IMR-90 (cell line): ENCODE measurements at regions not wholly inside any gene's neighbourhood (a gene's known extent, or its start where the extent isn't known, plus 50 kb on each side); places are given as distances from the start of the nearest gene placed in this dataset.

Experiments used
- ATAC-seq: fragments of 200-7000 bp; cut with Tn5 transposase; 2 replicates; pipeline ENCODE4 v1.9.1; 2020; ENCODE audit warnings: low read depth, mild to moderate bottlenecking, moderate library complexity
- BruUV-seq: library from RNA; stranded (reverse); fragments of 400-500 nt; replicated peaks from 2 replicates; lab custom pipeline; 2021; lab: Mats Ljungman, UMichigan
- CTCF ChIA-PET: fragments of 300-600 bp; formaldehyde crosslinking; extraction: SDS; loops from one replicate; lab custom pipeline; 2021; ENCODE audit warnings: antibody characterized with exemption; lab: Yijun Ruan, JAX
- POLR2A ChIA-PET: fragments of 300-600 bp; sonication (Branson Sonifier 250); formaldehyde crosslinking; loops from one replicate; lab custom pipeline; 2022; ENCODE audit warnings: antibody characterized with exemption; ENCODE audit not compliant: unreplicated experiment; lab: Charles Lee
- DNase-seq: peaks from one replicate; pipeline ENCODE4 v3.0.0; 2013
- H2AFZ ChIP-seq: replicated peaks from 2 replicates; pipeline ENCODE3; 2013; ENCODE audit warnings: low read length, mild to moderate bottlenecking; ENCODE audit not compliant: poor library complexity
- H2AK5ac ChIP-seq: 2 replicates; pipeline ENCODE4 v1.6.1; 2013; ENCODE audit warnings: low read depth, low read length, inconsistent platforms
- H2AK9ac ChIP-seq: replicated peaks from 2 replicates; pipeline ENCODE3; 2013; ENCODE audit warnings: mild to moderate bottlenecking, low read depth, low read length, moderate library complexity; ENCODE audit not compliant: poor library complexity
- H2BK120ac ChIP-seq: 2 replicates; pipeline ENCODE4 v1.6.1; 2013; ENCODE audit warnings: low read depth, low read length, inconsistent platforms
- H2BK15ac ChIP-seq: 3 replicates; pipeline ENCODE4 v1.6.1; 2013; ENCODE audit warnings: low read depth, low read length, inconsistent platforms
- H2BK20ac ChIP-seq: 2 replicates; pipeline ENCODE4 v1.6.1; 2013; ENCODE audit warnings: low read depth, mild to moderate bottlenecking, inconsistent platforms, low read length, moderate library complexity
- H2BK5ac ChIP-seq: 2 replicates; pipeline ENCODE4 v1.6.1; 2013; ENCODE audit warnings: mild to moderate bottlenecking, low read depth, low read length, inconsistent platforms; ENCODE audit not compliant: poor library complexity, severe bottlenecking
- H3K14ac ChIP-seq: replicated peaks from 2 replicates; pipeline ENCODE4 v1.6.1; 2013; ENCODE audit warnings: low read depth, low read length, inconsistent platforms
- H3K18ac ChIP-seq: 2 replicates; pipeline ENCODE4 v1.6.1; 2013; ENCODE audit warnings: low read depth, low read length, control low read depth
- H3K23ac ChIP-seq: 2 replicates; pipeline ENCODE4 v1.6.1; 2013; ENCODE audit warnings: low read depth, low read length, inconsistent platforms
- H3K27ac ChIP-seq: 2 replicates; pipeline ENCODE4 v1.5.1; 2013; ENCODE audit warnings: mild to moderate bottlenecking, control low read depth, low read length; ENCODE audit not compliant: insufficient read depth
- H3K27me3 ChIP-seq: 2 replicates; pipeline ENCODE4 v1.6.1; 2013; ENCODE audit warnings: low read length; ENCODE audit not compliant: control insufficient read depth, insufficient read depth
- H3K36me3 ChIP-seq: 2 replicates; pipeline ENCODE4 v1.6.1; 2013; ENCODE audit warnings: low read length, mixed read lengths; ENCODE audit not compliant: control insufficient read depth, insufficient read depth
- H3K4ac ChIP-seq: 2 replicates; pipeline ENCODE4 v1.6.1; 2013; ENCODE audit warnings: low read depth, low read length, inconsistent platforms
- H3K4me1 ChIP-seq: 2 replicates; pipeline ENCODE4 v1.6.1; 2013; ENCODE audit warnings: low read length, mixed read lengths; ENCODE audit not compliant: control insufficient read depth, insufficient read depth
- H3K4me2 ChIP-seq: 2 replicates; pipeline ENCODE4 v1.6.1; 2013; ENCODE audit warnings: low read depth, mild to moderate bottlenecking, control low read depth, low read length, moderate library complexity
- H3K4me3 ChIP-seq: 2 replicates; pipeline ENCODE4 v1.5.1; 2013; ENCODE audit warnings: low read depth, mild to moderate bottlenecking, control low read depth, low read length, moderate library complexity; ENCODE audit not compliant: insufficient read depth
- H3K56ac ChIP-seq: 2 replicates; pipeline ENCODE4 v1.6.1; 2013; ENCODE audit warnings: low read length, inconsistent platforms; ENCODE audit not compliant: insufficient read depth; ENCODE audit errors: extremely low read depth
- H3K79me1 ChIP-seq, 2 experiments: 2 replicates each; pipeline ENCODE4 v1.6.1; 2013; ENCODE audit warnings: low read length in 2 of 2, inconsistent platforms in 1 of 2, low read depth in 1 of 2
- H3K9ac ChIP-seq: 2 replicates; pipeline ENCODE4 v1.6.1; 2013; ENCODE audit warnings: low read depth, low read length, control low read depth
- H3K9me1 ChIP-seq: 2 replicates; pipeline ENCODE4 v1.6.1; 2013; ENCODE audit warnings: low read length, inconsistent platforms; ENCODE audit not compliant: insufficient read depth
- H3K9me3 ChIP-seq: 2 replicates; pipeline ENCODE4 v1.6.1; 2013; ENCODE audit warnings: low read length; ENCODE audit not compliant: control insufficient read depth, insufficient read depth
- H4K20me1 ChIP-seq: 2 replicates; pipeline ENCODE4 v1.6.1; 2013; ENCODE audit warnings: low read length, inconsistent platforms; ENCODE audit not compliant: insufficient read depth
- H4K5ac ChIP-seq: 2 replicates; pipeline ENCODE4 v1.6.1; 2013; ENCODE audit warnings: mild to moderate bottlenecking, low read depth, low read length, control low read depth
- H4K8ac ChIP-seq, 2 experiments: 2 replicates each; pipeline ENCODE4 v1.6.1; 2013; ENCODE audit warnings: low read depth in 2 of 2, low read length in 2 of 2, control low read depth in 1 of 2, inconsistent platforms in 1 of 2
- H4K91ac ChIP-seq: 2 replicates; pipeline ENCODE4 v1.6.1; 2013; ENCODE audit warnings: low read depth, low read length, inconsistent platforms; ENCODE audit not compliant: insufficient read depth
- BHLHE40 ChIP-seq: fragments of 150-350 bp; IDR thresholded peaks from 2 replicates; pipeline ENCODE4 v1.6.1; 2016; ENCODE audit warnings: mild to moderate bottlenecking, low read depth, low read length
- CEBPB ChIP-seq: IDR thresholded peaks from 2 replicates; pipeline ENCODE4 v1.6.1; 2012; ENCODE audit warnings: low read depth, low read length, improper control_type of control experiment
- CHD1 ChIP-seq: IDR thresholded peaks from 2 replicates; pipeline ENCODE4 v1.6.1; 2012; ENCODE audit warnings: low read depth, low read length, improper control_type of control experiment
- FOS ChIP-seq: fragments of 150-350 bp; IDR thresholded peaks from 2 replicates; pipeline ENCODE4 v1.6.1; 2016; ENCODE audit warnings: low read depth, low read length
- MAFK ChIP-seq: IDR thresholded peaks from 2 replicates; pipeline ENCODE4 v1.6.1; 2012; ENCODE audit warnings: low read depth, low read length, improper control_type of control experiment
- MAZ ChIP-seq: IDR thresholded peaks from 2 replicates; pipeline ENCODE4 v1.6.1; 2012; ENCODE audit warnings: low read depth, mild to moderate bottlenecking, low read length, improper control_type of control experiment, moderate library complexity, borderline replicate concordance
- MXI1 ChIP-seq: IDR thresholded peaks from 2 replicates; pipeline ENCODE4 v1.6.1; 2012; ENCODE audit warnings: low read depth, mild to moderate bottlenecking, low read length, moderate library complexity, borderline replicate concordance
- NFE2L2 ChIP-seq: fragments of 150-350 bp; IDR thresholded peaks from 2 replicates; pipeline ENCODE4 v1.6.1; 2016; ENCODE audit warnings: low read depth, mild to moderate bottlenecking, low read length
- POLR2A ChIP-seq: IDR thresholded peaks from 2 replicates; pipeline ENCODE4 v1.6.1; 2012; ENCODE audit warnings: mild to moderate bottlenecking, low read depth, low read length
- RAD21 ChIP-seq: IDR thresholded peaks from 2 replicates; pipeline ENCODE4 v1.6.1; 2012; ENCODE audit warnings: low read length, improper control_type of control experiment
- RCOR1 ChIP-seq: IDR thresholded peaks from 2 replicates; pipeline ENCODE4 v1.6.1; 2012; ENCODE audit warnings: mild to moderate bottlenecking, low read length, improper control_type of control experiment; ENCODE audit not compliant: insufficient replicate concordance
- RFX5 ChIP-seq: IDR thresholded peaks from 2 replicates; pipeline ENCODE4 v1.8.0; 2012; ENCODE audit warnings: low read depth, mild to moderate bottlenecking, low read length, moderate library complexity
- SMC3 ChIP-seq: fragments of 150-350 bp; IDR thresholded peaks from 2 replicates; pipeline ENCODE4 v1.6.1; 2016; ENCODE audit warnings: low read depth, mild to moderate bottlenecking, antibody characterized with exemption, low read length, moderate library complexity
- WGBS, 2 experiments: methylation state at CpG; one replicate each; pipeline versions ENCODE4 v1.1.5 to v1.1.7; 2013; ENCODE audit warnings: missing lambda C conversion rate in 2 of 2; ENCODE audit not compliant: insufficient read length in 1 of 2; ENCODE audit errors: extremely low coverage in 2 of 2; 5-methylcytosine and 5-hydroxymethylcytosine counted together
- dilution Hi-C: fragments of 300-500 bp; cut with HindIII; formaldehyde crosslinking; loops from one replicate; pipeline ENCODE4 v1.14.3; 2018; ENCODE audit warnings: low sequenced_read_pairs; ENCODE audit not compliant: unreplicated experiment
- in situ Hi-C: fragments of 300-500 bp; cut with MboI; formaldehyde crosslinking; loops from 3 replicates; pipeline ENCODE4 v1.14.3; 2019; ENCODE audit warnings: low sequenced_read_pairs, inconsistent platforms, mixed read lengths
- intact Hi-C: fragments of 100-400 bp; cut with micrococcal nuclease; formaldehyde crosslinking; loops from 2 replicates; pipeline ENCODE4 v1.10.0; 2022
- TF ChIP-seq, protein P1 (sequence below): conservative IDR thresholded peaks from 2 replicates; pipeline ENCODE4 v1.5.1; 2012; ENCODE audit warnings: mild to moderate bottlenecking, low read depth, low read length, improper control_type of control experiment
- TF ChIP-seq, protein P2 (sequence below): fragments of 150-350 bp; IDR thresholded peaks from 2 replicates; pipeline ENCODE4 v1.6.1; 2016; ENCODE audit warnings: low read depth, mild to moderate bottlenecking, low read length, moderate library complexity, borderline replicate concordance
- TF ChIP-seq, protein P3 (sequence below): fragments of 150-350 bp; IDR thresholded peaks from 2 replicates; pipeline ENCODE4 v1.6.1; 2017; ENCODE audit warnings: mild to moderate bottlenecking, antibody characterized with exemption, low read length, low read depth

DNA sequence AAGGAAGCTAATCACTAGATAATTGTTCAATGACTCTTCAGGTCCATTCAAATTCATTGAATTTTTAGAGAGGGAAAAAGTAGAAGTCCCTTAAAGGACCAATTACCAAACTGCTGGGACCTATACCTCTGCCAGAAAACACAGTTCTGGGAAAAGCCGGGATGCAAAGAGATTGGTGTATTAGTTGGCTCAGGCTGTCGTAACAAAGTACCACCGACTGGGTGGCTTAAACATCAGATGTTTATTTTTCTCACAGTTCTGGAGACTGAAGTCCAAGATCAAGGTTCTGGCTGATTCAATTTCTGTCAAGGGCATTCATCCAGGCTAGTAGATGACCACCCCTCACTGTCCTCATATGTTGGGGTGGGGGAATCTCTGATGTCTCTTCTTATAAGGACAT lies 177.1 kb upstream of the FSTL4 start:
- no peak for ATAC-seq
- in situ Hi-C loops (no loop called here), intact Hi-C loops (no loop called here), dilution Hi-C loops (no loop called here)
- no peak overlapping the region for H3K14ac ChIP-seq
- no peak overlapping the region for H3K4ac ChIP-seq
- ChIA-PET POLR2A (no interaction called here), CTCF (no interaction called here)
- peaks cover 10% of the 10 kb centered on the region for H3K27me3 ChIP-seq
- no peak overlapping the region for H2AK9ac ChIP-seq
- H4K8ac ChIP-seq: no peak overlapping the region
- H4K91ac ChIP-seq: no peak overlapping the region
- H2BK5ac ChIP-seq: no peak overlapping the region
- no peak overlapping the region for H3K27ac ChIP-seq
- H3K9ac ChIP-seq: no peak overlapping the region
- H3K56ac ChIP-seq: no peak overlapping the region
- no peak overlapping the region for H3K23ac ChIP-seq
- no peak overlapping the region for H3K18ac ChIP-seq
- H3K79me1 ChIP-seq: no peaks in the 10 kb centered on the region
- H3K4me1 ChIP-seq: no peaks in the 10 kb centered on the region
- no peaks in the 10 kb centered on the region for H3K36me3 ChIP-seq
- H3K4me2 ChIP-seq: no peak overlapping the region
- H3K4me3 ChIP-seq: no peak overlapping the region
- H2AK5ac ChIP-seq: no peak overlapping the region
- no peak overlapping the region for H2AFZ ChIP-seq
- no peaks in the 10 kb centered on the region for H3K9me1 ChIP-seq
- no CpG with 5 or more reads among the region's 3 CpGs for WGBS, 2 experiments
- no peaks in the 10 kb centered on the region for H3K9me3 ChIP-seq
- H2BK120ac ChIP-seq: no peak overlapping the region
- no peak overlapping the region for H2BK20ac ChIP-seq
- H4K5ac ChIP-seq: no peak overlapping the region
- no TSS peak for BruUV-seq
- H2BK15ac ChIP-seq: no peak overlapping the region
- DNase-seq: no peak
- no peaks in the 10 kb centered on the region for H4K20me1 ChIP-seq
- TF ChIP-seq MAZ: no peak
- no peak for TF ChIP-seq CEBPB
- no peak for TF ChIP-seq CHD1
- TF ChIP-seq, protein P1, sequence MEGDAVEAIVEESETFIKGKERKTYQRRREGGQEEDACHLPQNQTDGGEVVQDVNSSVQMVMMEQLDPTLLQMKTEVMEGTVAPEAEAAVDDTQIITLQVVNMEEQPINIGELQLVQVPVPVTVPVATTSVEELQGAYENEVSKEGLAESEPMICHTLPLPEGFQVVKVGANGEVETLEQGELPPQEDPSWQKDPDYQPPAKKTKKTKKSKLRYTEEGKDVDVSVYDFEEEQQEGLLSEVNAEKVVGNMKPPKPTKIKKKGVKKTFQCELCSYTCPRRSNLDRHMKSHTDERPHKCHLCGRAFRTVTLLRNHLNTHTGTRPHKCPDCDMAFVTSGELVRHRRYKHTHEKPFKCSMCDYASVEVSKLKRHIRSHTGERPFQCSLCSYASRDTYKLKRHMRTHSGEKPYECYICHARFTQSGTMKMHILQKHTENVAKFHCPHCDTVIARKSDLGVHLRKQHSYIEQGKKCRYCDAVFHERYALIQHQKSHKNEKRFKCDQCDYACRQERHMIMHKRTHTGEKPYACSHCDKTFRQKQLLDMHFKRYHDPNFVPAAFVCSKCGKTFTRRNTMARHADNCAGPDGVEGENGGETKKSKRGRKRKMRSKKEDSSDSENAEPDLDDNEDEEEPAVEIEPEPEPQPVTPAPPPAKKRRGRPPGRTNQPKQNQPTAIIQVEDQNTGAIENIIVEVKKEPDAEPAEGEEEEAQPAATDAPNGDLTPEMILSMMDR: no peak
- TF ChIP-seq RFX5: no peak
- no peak for TF ChIP-seq RAD21
- TF ChIP-seq MXI1: no peak
- TF ChIP-seq MAFK: no peak
- no peak for TF ChIP-seq NFE2L2
- TF ChIP-seq SMC3: no peak
- TF ChIP-seq RCOR1: no peak
- TF ChIP-seq POLR2A: no peak
- TF ChIP-seq, protein P2, sequence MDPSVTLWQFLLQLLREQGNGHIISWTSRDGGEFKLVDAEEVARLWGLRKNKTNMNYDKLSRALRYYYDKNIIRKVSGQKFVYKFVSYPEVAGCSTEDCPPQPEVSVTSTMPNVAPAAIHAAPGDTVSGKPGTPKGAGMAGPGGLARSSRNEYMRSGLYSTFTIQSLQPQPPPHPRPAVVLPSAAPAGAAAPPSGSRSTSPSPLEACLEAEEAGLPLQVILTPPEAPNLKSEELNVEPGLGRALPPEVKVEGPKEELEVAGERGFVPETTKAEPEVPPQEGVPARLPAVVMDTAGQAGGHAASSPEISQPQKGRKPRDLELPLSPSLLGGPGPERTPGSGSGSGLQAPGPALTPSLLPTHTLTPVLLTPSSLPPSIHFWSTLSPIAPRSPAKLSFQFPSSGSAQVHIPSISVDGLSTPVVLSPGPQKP: no peak
- TF ChIP-seq, protein P3, sequence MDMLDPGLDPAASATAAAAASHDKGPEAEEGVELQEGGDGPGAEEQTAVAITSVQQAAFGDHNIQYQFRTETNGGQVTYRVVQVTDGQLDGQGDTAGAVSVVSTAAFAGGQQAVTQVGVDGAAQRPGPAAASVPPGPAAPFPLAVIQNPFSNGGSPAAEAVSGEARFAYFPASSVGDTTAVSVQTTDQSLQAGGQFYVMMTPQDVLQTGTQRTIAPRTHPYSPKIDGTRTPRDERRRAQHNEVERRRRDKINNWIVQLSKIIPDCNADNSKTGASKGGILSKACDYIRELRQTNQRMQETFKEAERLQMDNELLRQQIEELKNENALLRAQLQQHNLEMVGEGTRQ: no peak
- TF ChIP-seq FOS: no peak
- no peak for TF ChIP-seq BHLHE40
